GM19099 (cell line): ENCODE measurements at regions not wholly inside any gene's neighbourhood (a gene's known extent, or its start where the extent isn't known, plus 50 kb on each side); places are given as distances from the start of the nearest gene placed in this dataset.

Source experiments
- POLR2A ChIP-seq: IDR thresholded peaks from 3 replicates; pipeline ENCODE4 v1.6.1; 2011; ENCODE audit warnings: low read depth; ENCODE audit not compliant: insufficient read length; ENCODE audit errors: extremely low read depth

DNA sequence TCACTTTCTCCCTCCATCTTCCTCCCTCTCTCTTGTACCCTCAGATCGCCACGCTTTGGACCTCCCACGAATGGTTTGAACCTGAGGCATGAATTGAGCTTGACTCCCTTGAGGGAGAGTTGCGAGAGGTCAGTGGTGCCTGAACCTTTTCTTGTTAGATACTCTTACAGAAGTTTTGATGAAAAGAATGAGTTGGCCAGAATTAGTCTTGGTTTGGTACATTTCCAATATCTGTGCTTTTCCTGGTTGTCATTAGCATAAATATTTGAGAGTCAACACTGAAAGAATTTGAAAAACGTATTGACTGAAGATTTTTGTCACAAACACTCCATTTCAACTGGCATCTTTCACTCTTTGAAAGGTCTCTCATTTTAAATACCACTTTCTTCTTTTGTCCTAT, 510.6 kb upstream of the DIPK2B start:
- no peak for TF ChIP-seq POLR2A

GRCh38 chrX:45710081-45710801, 509.6 kb upstream of the DIPK2B start:
- no peak for TF ChIP-seq POLR2A

DNA sequence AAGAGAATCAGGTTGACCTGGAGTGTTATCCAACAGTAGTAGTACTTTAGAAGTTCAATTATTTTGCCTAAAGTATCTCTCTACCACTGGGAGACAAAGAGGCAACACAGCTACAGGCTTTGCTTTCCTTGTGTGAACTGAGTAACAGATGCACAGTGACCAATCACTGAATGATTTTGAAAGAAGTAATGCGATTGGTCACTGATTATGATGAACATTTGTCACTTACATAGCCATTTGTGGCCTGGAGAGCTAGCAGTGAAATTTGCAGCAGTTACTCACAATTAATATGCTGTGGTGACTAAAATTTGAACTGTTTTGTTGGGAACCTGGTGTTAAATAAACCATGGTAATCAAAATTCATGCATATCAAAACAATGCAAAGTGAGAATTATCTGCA, 508.7 kb upstream of the DIPK2B start:
- no peak for TF ChIP-seq POLR2A

- TF ChIP-seq POLR2A = no peak
Observed at GRCh38 chrX:45699158-45699557, 498.5 kb upstream of the DIPK2B start.

DNA sequence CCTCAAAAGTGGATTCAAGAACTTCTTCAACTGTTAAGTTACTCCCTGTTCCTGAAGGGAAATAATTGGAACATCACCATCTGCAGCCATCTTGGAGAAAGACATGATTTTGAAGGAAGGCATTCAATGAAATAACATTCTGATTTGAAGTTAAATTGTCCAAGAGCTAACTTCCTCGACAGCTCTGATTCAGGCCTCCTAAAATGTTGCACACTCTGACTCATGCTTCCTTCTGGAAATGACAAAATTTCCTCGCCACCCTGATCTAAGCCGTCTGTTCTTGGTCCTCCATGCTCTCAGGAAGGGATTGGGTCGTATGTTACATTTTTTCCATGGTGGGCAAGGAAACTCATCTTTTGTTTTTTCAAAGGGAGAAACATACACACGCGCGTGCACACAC, 496.9 kb upstream of the DIPK2B start:
- TF ChIP-seq POLR2A = no peak

DNA sequence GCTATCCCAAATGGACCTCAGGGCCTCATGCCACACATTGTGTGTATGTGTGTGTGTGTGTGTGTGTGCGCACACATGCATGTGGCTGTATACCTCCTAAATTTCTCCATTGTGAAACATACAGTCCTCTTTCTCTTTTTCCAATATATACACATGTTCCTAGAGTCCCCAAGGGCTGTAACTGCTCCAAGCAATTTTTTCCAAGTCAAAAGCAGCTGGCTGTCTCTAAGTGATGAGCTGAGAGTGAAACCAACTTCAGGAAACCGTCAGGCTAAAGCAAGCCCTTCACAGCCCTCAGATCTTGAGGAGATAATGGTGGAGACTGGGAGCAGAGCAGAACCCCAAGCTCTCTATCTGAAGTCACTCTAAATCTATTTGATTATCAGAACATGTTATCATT, 496.1 kb upstream of the DIPK2B start:
- no peak for TF ChIP-seq POLR2A

- no peak for TF ChIP-seq POLR2A
Observed at GRCh38 chrX:45689971-45690370, 489.3 kb upstream of the DIPK2B start.

DNA sequence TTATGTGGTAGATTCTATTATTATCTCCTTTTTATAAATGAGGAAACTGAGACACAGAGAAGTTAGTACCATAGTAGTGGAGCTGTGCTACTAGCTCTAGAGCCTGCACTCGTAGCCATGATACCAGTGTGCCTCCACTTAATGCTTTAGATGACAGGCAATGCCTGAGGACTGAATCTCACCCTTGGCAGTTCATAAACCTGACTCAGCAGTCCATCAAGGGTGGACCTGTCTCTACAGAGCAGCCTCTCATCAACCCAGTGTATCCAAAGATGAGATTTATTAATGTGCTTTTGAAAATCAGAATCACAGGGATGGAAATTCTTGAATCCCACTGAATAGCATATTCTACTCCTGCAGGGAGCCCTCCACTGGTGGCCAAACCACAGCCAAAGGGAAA, 483.2 kb upstream of the DIPK2B start:
- TF ChIP-seq POLR2A = no peak

DNA sequence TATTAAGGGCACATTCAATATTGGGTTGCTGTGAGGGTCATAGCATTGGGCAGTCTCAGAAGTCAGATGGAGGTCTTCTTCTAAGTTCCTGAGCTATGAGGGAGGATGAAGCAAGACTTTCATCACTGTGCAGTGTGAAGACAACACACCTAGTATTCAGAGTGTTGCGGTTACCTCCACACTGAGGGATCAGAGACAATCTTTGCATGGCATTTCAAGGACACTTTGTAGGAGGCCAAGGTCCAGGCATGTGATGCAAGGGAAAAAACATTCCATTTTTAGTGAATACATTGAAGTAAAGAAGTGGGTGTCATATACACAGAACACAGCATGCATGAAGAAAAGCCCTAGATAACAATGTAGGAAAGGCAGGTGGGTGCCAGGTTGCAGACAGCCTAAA, 481.2 kb upstream of the DIPK2B start:
- TF ChIP-seq POLR2A = no peak

DNA sequence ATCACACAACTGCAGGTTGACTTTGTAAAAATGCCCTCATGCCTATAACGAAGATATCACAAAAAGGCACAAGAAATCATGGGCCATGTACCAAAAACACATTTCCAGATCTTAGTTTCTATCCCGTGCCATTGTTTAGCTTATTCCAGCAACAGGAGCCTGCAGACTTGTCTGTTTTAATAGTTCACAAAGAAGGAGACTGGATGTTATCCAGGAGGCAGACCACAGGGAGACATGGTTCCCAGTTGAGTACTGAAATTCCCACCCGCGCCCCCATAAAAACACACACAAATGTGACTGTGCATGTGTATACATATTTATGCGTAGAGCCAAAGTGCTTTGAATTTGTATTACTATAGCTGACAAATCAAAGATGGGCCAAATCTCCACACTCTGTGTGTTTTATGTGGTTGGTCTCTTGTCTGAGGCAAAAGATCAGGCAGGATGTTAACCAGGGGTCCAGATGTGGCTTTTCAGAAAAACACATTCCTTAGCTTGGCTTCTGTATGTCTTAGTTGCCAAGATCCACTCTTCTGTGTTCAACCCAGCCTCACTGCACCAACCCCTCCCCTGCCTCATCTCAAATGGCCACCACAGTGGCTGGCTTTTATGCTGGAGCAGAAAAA, 469.2 kb upstream of the DIPK2B start:
- TF ChIP-seq POLR2A = no peak

DNA sequence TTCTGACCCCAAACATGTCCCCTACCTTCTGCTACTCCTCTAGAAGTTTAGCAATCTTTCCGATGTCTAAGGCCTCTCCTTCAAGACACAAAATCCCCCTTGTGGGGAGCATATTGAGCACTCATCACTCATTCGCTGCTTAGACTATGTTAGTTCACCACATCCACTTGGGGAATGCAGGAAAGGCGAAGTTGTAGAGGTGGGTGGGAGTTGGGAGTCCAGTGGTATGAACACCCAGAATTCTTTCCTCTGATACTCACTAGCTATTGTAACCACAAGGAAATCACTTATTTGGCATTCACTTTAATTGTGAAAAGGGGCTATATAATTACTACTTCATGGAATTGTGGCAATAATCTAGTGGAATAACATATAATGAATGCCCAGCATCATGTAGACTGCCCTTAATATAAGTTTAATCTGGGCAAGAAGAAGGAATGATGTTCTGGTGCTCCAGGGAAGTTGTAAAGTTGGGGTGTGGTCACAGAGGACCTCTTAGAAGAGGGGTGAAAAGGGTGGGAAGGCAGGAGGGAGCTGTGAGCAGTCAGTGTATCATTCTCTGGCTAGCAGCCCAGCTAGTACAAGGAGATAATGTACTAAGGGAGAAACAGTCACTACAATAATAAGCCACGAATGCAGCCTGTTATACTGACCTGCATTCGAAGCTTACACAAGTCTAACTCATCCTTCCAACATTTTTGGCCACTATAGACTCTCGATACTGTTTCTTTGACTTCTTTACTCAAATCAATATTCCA, 468.2 kb upstream of the DIPK2B start:
- no peak for TF ChIP-seq POLR2A

GRCh38 chrX:45667666-45668065, 467.0 kb upstream of the DIPK2B start:
- no peak for TF ChIP-seq POLR2A

DNA sequence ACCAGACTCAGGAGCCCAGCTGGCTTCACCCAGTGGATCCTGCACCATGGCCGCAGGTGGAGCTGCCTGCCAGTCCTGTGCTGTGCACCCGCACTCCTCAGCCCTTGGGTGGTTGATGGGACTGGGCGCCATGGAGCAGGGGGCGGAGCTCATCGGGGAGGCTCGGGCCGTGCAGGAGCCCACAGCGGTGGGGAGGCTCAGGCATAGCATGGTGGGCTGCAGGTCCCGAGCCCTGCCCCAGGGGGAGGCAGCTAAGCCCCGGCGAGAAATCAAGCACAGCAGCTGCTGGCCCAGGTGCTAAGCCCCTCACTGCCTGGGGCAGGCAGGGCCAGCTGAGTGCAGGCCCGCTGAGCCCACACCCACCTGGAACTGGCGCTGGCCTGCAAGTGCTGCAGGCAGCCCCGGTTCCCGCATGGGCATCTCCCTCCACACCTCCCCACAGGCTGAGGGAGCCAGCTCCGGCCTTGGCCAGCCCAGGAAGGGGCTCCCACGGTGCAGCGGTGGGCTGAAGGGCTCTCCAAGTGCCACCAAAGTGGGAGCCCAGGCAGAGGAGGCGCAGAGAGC, 464.1 kb upstream of the DIPK2B start:
- TF ChIP-seq POLR2A = no peak

GRCh38 chrX:45660477-45660876, 459.8 kb upstream of the DIPK2B start:
- TF ChIP-seq POLR2A = no peak

DNA sequence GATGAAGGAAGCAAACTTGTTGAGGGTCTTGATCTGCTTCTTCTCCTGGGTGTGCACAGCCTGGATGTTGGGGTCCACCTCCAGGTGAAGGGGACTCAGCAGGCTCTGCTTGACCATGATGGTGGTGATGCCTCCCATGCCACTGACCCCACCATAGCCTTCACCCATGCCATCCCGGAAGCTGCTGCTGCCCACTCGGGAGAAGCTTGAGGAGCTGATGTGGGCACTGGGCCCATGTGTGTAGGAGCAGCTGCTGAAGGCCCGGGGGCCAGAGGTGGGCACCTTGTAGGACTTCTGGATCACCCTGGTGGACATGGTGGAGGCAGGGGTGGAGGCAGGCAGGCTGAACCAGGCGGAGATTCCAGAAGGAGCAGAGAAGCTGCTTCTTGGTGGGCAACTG, 432.7 kb upstream of the DIPK2B start:
- no peak for TF ChIP-seq POLR2A

DNA sequence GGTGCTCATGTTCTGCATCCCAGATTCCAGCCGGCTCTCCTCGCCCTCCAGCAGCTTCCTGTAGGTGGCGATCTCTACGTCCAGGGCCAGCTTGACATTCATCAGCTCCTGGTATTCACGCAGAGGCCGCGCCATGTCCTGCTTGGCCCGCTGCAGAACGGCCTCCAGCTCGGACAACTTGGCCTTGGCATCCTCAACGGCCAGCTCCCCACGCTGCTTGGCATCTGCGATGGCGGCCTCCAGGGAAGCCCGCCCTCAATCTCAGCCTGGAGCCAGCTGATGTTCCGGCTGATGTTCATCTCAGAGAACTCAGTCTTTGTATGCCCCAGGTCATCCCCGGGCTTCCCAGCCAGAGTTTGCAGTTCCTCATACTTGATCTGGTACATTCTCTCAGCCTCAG, 431.8 kb upstream of the DIPK2B start:
- TF ChIP-seq POLR2A = no peak
